Stimulated activated CD4-positive, alpha-beta T cell treated with anti-CD3 and anti-CD28 coated beads, Interleukin-2, amount 100 ng/mL, for 24 hours (primary cell): ENCODE measurements at regions not wholly inside any gene's neighbourhood (a gene's known extent, or its start where the extent isn't known, plus 50 kb on each side); places are given as distances from the start of the nearest gene placed in this dataset.
"Not testable (repeated sequence)": the region's sequence is repeated elsewhere in the genome, so short reads cannot be mapped to it uniquely, and the experiment has no call there.

Source experiments
- DNase-seq, 2 donors: peaks; one replicate each; pipeline ENCODE4 v3.0.0-alpha.2; 2020

GRCh38 chr4:85018983-85019382 lies 52.5 kb upstream of the WDFY3 start:
- DNase-seq, result no peak

DNA sequence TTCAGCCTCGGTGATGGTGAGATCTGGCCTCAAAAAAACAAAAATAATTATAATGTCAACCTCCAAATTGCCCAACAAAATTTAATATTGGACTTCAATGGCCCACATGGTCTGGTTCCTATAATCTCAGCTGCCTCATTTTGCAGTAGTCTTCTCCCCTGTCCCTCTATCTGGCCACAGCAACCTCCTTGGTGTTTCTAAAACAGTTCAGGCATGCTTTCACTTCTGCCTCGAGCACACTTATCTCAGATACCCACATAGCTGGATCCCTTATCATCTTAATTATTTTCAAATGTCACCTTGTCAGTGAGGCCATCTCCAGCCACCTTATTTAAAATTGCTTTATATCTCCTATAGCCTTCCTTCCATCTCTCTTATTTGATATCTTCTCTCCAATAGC lies 52.9 kb upstream of the WDFY3 start:
- DNase-seq, result no peak

DNA sequence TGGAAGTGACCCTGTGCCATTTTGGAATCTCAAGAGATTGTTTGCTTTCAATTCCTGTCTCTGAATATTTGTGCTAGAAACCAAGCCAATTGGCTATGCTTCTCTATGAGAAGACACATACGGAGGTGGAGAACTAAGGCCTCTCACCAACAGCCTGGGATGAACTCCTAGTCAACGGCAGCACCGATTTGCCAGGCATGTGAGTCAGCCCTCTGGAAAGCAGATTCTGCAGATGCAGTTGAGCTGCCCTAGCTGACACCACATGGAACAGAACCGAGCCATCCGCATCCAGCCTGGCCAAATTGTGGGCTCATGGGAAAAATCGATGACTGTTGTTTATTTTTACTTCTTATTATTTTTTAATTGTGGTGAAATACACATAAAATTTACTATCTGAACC lies 58.2 kb upstream of the WDFY3 start:
- no peak for DNase-seq

DNA sequence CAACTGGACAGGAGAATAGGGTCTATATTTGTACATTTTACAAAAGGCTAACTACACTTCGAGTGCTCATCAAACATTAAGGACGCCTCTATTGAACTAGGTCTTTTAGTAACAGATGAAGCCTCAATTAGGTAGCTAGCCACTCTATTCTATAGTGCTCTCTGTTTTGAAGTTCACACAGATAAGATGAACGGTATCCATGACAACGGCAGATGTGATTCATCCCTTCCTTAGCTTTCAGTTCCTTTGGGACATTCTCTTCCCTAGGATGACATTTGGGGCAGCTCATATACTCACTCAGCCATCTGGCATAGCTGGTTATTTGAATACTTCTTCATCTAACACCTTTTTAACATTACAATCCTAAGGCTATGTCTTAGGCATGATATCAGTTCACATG lies 62.4 kb upstream of the WDFY3 start:
- DNase-seq, result no peak

GRCh38 chr4:85029453-85029852 lies 63.0 kb upstream of the WDFY3 start:
- DNase-seq, result no peak

- DNase-seq, result no peak
Measured at GRCh38 chr4:85030156-85030555, 63.7 kb upstream of the WDFY3 start.

DNA sequence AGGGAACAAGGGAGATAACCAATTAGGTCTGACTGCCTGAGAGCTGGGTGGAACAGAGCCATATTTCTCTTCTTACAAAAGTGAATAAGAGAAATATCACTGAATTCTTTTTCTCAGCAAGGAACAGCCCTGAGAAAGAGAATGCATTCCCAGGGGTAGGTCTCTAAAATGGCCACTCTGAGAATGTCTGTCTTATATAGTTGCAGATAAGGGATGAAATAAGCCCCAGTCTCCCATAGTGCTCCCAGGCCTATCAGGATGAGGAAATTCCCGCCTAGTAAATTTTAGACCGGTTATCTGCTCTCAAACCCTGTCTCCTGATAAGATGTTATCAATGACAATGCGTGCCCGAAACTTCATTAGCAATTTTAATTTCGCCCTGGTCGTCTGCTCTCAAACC lies 67.3 kb upstream of the WDFY3 start:
- not testable (repeated sequence) for DNase-seq

DNA sequence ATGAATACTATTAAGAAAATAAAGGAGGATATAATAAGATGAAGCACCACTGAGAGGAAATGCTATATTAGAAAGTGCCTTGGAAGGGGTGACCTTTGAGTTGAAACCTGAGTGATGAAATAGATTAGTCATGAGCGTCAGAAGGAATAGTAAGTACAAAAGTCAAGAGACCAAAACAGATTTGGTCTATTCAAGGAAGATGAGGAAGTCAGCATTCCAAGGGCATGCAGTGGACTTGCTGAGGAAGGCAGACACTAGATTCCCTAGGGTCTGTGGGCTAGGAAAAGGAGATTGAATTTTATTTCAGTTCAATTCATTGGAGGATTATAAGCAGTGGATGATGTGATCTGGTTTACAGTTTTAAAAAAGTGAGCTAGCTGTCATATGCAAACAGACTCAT lies 73.0 kb upstream of the WDFY3 start:
- no peak for DNase-seq

GRCh38 chr4:85043812-85044496 lies 77.5 kb upstream of the WDFY3 start:
- not testable (repeated sequence) for DNase-seq

DNA sequence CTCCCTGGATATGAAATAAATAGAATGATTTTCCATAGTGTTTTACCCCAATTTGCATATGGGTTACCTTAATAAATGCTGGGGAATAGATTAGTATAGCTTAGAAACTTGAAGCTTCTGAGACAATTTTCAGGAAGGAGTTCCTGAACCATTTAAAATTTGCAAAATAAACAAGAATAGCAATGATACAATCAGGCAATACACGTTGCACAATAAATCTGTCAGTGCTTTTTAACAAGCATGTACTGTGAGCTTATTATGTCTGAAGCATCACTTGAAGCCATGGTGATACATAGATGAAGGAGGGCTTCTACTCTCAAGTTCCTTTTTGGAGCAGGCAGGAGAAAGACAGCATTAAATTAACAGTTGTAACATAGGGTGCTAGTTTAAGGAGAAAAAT lies 84.2 kb upstream of the WDFY3 start:
- no peak for DNase-seq

- no peak for DNase-seq
Measured at GRCh38 chr4:85051526-85051925, 85.0 kb upstream of the WDFY3 start.

DNA sequence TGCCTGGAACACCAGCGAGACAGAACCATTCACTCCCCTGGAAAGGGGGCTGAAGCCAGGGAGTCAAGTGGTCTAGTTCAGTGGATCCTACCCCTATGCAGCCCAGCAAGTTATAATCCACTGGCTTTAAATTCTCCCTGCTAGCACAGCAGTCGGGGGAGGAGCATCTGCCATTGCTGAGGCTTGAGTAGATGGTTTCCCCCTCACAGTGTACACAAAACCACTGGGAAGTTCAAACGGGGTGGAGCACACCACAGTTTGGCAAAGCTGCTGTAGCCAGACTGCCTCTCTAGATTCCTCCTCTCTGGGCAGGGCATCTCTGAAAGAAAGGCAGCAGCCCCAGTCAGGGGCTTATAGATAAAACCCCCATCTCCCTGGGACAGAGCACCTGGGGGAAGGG lies 88.4 kb upstream of the WDFY3 start:
- not testable (repeated sequence) for DNase-seq

DNA sequence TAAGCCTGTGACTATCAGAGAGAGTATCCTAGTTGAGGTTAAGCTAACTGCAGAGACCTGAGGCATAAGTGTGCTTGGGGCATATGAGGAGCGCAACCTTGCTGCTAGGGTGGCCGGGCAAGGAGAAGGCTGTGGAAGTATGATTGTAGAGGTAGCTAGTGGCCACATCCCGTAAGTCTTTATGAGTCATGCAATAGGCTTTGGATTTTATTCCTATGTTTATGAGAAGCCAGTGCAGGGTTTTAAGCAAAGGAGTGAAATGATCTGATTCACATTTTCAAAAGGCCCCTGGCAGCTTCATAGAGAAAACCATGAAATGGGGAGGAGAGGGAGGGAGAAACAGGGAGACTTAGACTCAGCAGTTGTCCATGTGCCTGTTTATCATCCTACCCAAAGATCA lies 92.1 kb upstream of the WDFY3 start:
- no peak for DNase-seq

- no peak for DNase-seq
Measured at GRCh38 chr4:85061974-85062373, 95.5 kb upstream of the WDFY3 start.

DNA sequence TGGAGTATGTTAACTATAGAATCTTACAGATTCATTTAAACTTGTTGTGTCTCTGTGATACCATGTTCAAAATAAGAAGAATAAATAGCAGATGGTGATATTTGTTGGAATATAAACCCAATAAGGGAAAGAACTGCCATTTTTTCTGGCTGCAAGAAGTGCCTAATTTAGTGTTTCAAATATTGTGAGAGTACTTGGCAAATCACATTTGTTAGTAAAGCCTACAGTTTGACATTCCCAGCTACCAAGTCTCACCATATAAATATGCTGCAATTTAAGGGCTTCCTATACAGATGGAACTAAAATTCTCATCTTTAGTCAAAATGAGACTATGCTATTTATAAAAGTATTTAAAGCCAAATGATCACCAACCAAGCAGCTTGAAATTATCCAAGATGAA lies 96.0 kb upstream of the WDFY3 start:
- no peak for DNase-seq

DNA sequence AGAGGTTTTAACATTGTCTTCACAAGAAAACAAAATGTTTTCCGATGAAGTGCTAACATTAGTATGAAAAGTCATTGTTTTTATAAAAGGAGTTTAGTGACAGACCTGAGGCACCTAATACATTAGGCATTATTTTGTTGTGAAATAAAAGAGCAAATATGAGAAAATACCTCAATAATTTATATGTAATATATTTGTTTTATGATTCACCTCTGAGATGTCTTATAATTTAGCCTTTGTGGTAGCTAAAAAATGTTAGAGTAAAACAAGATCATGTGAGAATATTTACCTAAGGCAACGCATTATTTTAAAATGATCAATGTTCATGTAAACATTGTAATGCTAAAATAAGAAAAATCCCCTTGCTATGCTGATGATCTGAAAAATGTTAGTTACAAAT lies 100.9 kb upstream of the WDFY3 start:
- DNase-seq, result no peak

GRCh38 chr4:85078016-85078415 lies 111.5 kb upstream of the WDFY3 start:
- no peak for DNase-seq

DNA sequence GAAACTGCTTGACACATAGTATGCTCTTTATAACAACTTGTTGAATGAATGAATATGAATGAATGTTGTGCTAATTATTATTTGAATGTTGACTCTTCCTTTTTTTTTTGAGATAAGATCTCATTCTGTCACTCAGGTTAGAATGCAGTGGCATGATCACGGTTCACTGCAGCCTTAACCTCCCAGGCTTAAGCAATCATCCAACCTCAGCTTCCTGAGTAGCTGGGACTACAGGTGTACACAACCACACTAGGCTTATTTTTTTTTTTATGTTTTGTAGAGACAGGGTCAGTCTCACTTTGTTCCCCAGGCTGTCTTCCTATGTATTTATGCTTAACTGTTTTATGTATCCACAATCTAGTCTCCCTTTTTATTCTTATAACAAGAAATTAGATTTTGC lies 114.7 kb upstream of the WDFY3 start:
- no peak for DNase-seq

- peak in 1 of 2 donors; percentile 18 for DNase-seq
Measured at GRCh38 chr4:85084371-85085094, 118.0 kb upstream of the WDFY3 start.

DNA sequence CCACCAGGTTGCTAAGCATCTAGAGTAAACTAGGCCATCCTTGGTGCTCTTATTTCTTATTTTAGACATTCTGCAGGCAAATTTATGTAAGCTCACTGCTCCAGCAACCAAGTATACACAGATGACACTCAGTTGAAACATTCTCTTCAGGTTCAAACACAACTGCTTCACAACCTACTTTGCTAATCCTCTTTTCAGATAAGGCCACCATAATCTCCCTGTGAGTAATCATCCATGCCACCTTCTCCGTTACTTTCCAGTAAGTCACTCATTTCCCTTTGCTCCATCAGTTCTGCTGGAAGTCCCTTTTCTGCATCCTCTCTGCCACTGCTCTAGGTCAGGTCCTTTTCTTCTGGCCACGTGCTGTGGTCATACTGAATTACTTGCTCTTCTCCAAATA lies 120.2 kb upstream of the WDFY3 start:
- DNase-seq, result no peak

GRCh38 chr4:85092536-85092935 lies 126.0 kb upstream of the WDFY3 start:
- DNase-seq, result no peak

- DNase-seq, result no peak
Measured at GRCh38 chr4:85092943-85093342, 126.5 kb upstream of the WDFY3 start.

DNA sequence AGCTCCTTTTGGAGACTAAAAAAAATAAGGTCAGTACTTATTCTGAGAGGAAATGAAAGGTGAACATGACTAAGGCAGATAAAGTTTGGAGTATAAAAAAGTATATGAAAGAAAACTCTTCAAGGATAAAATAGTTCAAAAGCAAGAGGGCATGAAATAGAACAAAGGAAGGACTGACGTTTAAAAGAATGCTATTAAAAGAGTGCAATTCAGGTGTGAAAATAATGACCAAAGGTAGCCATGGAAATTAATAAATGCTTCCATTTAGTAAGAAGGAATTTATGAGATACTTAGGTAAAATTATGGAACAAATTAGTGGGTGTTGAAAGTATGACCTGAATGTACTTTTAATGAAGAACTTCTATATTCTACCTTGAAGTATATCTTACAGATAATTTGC lies 128.2 kb upstream of the WDFY3 start:
- no peak for DNase-seq

DNA sequence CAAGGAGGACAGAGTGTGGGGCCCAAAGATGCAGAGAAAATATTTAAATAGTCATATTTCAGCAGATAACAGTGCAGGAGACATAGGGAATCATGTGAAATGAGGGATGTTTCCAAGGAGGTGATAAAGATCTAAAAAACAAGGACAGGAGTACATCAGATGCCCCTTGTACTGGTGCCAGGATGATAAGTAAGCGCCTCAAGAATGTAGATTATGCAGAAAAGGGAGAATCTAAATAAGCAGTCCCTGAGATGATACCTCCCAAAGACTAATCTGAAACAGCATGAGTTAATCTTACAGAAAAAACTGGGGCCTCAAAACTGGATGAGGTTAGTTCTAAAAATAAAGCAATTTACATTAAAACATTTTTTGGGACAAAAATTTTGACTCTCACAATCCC lies 136.1 kb upstream of the WDFY3 start:
- no peak for DNase-seq

GRCh38 chr4:85106166-85106565 lies 139.7 kb upstream of the WDFY3 start:
- DNase-seq, result no peak
